ENCODE measurements at regions not wholly inside any gene's neighbourhood (a gene's known extent, or its start where the extent isn't known, plus 50 kb on each side); places are given as distances from the start of the nearest gene placed in this dataset.

DNA sequence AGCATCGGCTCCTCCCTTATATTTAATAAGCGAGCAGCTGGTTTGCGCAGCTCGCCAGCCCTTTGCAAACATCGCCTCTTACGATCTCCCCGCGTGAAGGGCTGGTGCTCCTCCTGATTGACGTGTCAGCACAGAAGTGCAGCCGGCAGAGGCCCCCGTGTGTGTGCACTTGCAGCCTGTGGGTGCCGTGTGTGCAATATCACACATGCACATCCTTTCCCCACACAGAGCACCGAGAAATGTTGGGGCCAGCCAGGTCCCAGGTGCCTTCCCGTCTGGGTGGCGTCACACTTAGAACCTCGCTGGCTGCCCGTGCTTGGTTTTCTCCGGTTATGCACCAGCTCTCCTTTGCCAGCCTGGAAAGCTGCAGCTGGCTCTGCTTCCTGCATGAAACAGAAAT lies 126.6 kb upstream of the AJAP1 start:
- H3K4me3 ChIP-seq (ENCODE audit: insufficient read length, low read depth), result no peak overlapping the region
- H3K9ac ChIP-seq (ENCODE audit: insufficient read length, low read depth), result no peak overlapping the region
- H3K36me3 ChIP-seq (ENCODE audit: insufficient read depth, insufficient read length, low read length), result no peaks in the 10 kb centered on the region
- DNase-seq (ENCODE audit: low read depth, low spot score), result no peak
- no peaks in the 10 kb centered on the region for H3K27me3 ChIP-seq (ENCODE audit: insufficient read depth, insufficient read length)
- TF ChIP-seq SUZ12 (IDR thresholded peaks at IDR 0.05; ENCODE audit: extremely low read depth, insufficient read depth, insufficient read length) (no peak), ZNF274 (IDR thresholded peaks at IDR 0.05; ENCODE audit: low read depth, low read length) (no peak), YY1 (IDR thresholded peaks at IDR 0.05; ENCODE audit: insufficient read depth, insufficient read length) (no peak)
- H3K9me3 ChIP-seq (ENCODE audit: insufficient read depth, low read length), result no peaks in the 10 kb centered on the region
- peaks cover 1% of the 10 kb centered on the region for H3K4me1 ChIP-seq (ENCODE audit: insufficient read depth, insufficient read length)

DNA sequence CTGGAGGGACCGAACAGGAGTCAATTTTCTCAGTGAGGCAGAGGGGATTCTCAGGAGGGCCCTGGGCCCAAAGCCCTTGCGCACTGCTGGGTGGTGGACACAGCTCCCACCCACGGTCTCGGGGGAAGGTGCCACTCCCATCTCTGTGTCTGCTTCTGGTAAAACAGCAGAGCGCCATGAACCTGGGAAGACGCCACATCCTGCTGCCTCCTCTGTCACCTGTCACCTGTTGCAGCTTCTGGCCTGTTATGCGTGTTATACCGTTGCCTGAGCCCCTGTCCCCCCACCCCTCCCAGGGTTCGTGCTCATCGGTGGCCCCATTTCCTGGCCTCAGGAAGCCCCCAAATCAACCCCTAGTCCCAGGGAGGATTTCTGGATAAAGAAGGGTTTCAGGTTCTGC lies 125.8 kb upstream of the AJAP1 start:
- DNase-seq (ENCODE audit: low read depth, low spot score), result no peak
- H3K9me3 ChIP-seq (ENCODE audit: insufficient read depth, low read length), result no peaks in the 10 kb centered on the region
- H3K9ac ChIP-seq (ENCODE audit: insufficient read length, low read depth), result no peak overlapping the region
- no peaks in the 10 kb centered on the region for H3K36me3 ChIP-seq (ENCODE audit: insufficient read depth, insufficient read length, low read length)
- no peak for TF ChIP-seq YY1 (IDR thresholded peaks at IDR 0.05; ENCODE audit: insufficient read depth, insufficient read length)
- no peak for TF ChIP-seq SUZ12 (IDR thresholded peaks at IDR 0.05; ENCODE audit: extremely low read depth, insufficient read depth, insufficient read length)
- no peak for TF ChIP-seq ZNF274 (IDR thresholded peaks at IDR 0.05; ENCODE audit: low read depth, low read length)
- no peaks in the 10 kb centered on the region for H3K27me3 ChIP-seq (ENCODE audit: insufficient read depth, insufficient read length)
- no peak overlapping the region for H3K4me3 ChIP-seq (ENCODE audit: insufficient read length, low read depth)
- peaks cover 1% of the 10 kb centered on the region for H3K4me1 ChIP-seq (ENCODE audit: insufficient read depth, insufficient read length)

DNA sequence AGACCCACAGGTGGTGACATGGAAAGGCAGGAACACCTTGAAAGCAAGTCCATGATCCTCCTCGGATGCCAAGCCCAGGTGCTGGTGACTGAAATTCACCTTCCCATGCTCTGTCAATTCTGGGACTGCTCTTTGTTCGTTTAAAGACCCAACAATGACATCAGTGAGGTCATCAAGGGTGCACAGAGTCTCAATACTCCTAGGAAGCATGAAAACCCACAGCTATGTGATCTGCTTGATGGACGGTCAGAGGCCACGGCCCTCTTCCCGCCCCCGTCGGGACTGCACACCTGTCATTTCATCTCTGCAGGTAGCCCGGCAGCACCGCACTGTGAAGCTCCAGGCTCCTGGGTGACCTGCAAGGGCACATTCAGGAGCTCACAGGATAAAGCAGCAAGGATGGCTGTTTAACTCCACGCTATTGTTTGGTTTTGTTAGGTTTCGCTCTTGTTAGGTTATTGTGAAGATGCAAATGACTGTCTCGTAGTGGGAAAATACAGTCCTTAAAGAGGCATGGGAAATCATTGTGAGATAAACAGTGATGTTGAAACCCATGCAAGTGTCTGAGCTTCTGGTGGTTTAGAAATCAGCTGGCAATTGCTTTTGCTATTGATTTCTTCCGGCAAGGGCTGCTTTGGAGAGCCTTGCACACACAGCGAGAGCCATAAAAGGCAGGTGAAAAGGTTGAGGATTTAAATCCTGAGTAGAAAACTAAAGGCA lies 124.8 kb upstream of the AJAP1 start:
- H3K4me1 ChIP-seq (ENCODE audit: insufficient read depth, insufficient read length), result no peaks in the 10 kb centered on the region
- no peak for TF ChIP-seq YY1 (IDR thresholded peaks at IDR 0.05; ENCODE audit: insufficient read depth, insufficient read length)
- no peaks in the 10 kb centered on the region for H3K36me3 ChIP-seq (ENCODE audit: insufficient read depth, insufficient read length, low read length)
- no peak overlapping the region for H3K4me3 ChIP-seq (ENCODE audit: insufficient read length, low read depth)
- DNase-seq (ENCODE audit: low read depth, low spot score), result no peak
- H3K9ac ChIP-seq (ENCODE audit: insufficient read length, low read depth), result no peak overlapping the region
- H3K27me3 ChIP-seq (ENCODE audit: insufficient read depth, insufficient read length), result no peaks in the 10 kb centered on the region
- H3K9me3 ChIP-seq (ENCODE audit: insufficient read depth, low read length), result no peaks in the 10 kb centered on the region

DNA sequence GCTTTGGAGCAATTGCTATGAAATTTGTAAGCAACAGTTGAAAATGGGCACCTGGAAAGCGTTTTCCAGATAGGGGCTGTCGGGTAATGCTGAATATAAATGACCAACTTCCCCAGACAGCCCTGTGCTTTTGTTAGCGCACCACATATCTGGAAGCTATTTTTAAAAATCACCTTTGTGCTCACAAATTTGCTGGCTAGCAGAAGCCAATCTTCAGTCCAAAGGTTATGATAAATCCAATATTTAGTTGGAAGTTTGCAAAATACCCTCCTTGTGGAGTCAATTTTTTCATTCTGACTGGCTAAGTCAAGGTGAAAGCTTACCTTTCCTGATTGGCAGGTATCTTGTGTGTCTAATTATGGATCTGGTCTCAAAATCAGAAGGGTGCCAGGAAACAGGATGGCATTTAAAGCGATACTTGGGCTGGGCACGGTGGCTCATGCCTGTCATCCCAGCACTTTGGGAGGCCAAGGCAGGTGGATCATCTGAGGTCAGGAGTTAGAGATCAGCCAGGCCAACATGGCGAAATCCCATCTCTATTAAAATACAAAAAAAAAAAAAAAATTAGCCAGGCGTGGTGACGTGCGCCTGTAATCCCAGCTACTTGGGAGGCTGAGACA lies 124.1 kb upstream of the AJAP1 start:
- no peak overlapping the region for H3K9ac ChIP-seq (ENCODE audit: insufficient read length, low read depth)
- H3K36me3 ChIP-seq (ENCODE audit: insufficient read depth, insufficient read length, low read length), result no peaks in the 10 kb centered on the region
- TF ChIP-seq YY1 (IDR thresholded peaks at IDR 0.05; ENCODE audit: insufficient read depth, insufficient read length) (no peak), SUZ12 (IDR thresholded peaks at IDR 0.05; ENCODE audit: extremely low read depth, insufficient read depth, insufficient read length) (no peak), ZNF274 (IDR thresholded peaks at IDR 0.05; ENCODE audit: low read depth, low read length) (no peak)
- no peaks in the 10 kb centered on the region for H3K4me1 ChIP-seq (ENCODE audit: insufficient read depth, insufficient read length)
- no peaks in the 10 kb centered on the region for H3K9me3 ChIP-seq (ENCODE audit: insufficient read depth, low read length)
- DNase-seq (ENCODE audit: low read depth, low spot score), result no peak
- no peak overlapping the region for H3K4me3 ChIP-seq (ENCODE audit: insufficient read length, low read depth)
- no peaks in the 10 kb centered on the region for H3K27me3 ChIP-seq (ENCODE audit: insufficient read depth, insufficient read length)

DNA sequence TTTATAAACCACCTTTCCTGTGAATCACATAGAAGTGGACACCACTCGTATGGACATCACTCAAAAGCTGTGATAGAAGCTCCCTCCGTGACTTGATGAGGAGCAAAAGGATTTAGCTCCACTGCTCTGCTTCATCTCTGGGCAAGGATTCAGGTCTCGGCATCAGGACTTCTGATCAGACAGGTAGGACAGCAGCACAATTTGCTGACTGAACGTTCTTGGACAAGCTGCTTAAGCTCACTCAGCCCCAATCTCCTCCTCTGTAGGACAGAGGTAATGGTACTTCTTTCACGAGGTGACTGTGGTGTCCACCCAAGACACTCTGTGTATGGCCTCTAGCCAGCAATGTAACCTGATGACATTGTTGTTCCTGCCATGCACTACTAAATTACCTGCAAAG lies 122.6 kb upstream of the AJAP1 start:
- peaks cover 7% of the 10 kb centered on the region; the same call in 1 of the 2 replicates for H3K9me3 ChIP-seq (ENCODE audit: insufficient read depth, low read length)
- no peak overlapping the region for H3K4me3 ChIP-seq (ENCODE audit: insufficient read length, low read depth)
- no peaks in the 10 kb centered on the region for H3K27me3 ChIP-seq (ENCODE audit: insufficient read depth, insufficient read length)
- DNase-seq (ENCODE audit: low read depth, low spot score), result no peak
- no peaks in the 10 kb centered on the region for H3K4me1 ChIP-seq (ENCODE audit: insufficient read depth, insufficient read length)
- H3K36me3 ChIP-seq (ENCODE audit: insufficient read depth, insufficient read length, low read length), result no peaks in the 10 kb centered on the region
- TF ChIP-seq SUZ12 (IDR thresholded peaks at IDR 0.05; ENCODE audit: extremely low read depth, insufficient read depth, insufficient read length) (no peak), ZNF274 (IDR thresholded peaks at IDR 0.05; ENCODE audit: low read depth, low read length) (no peak), YY1 (IDR thresholded peaks at IDR 0.05; ENCODE audit: insufficient read depth, insufficient read length) (no peak)
- H3K9ac ChIP-seq (ENCODE audit: insufficient read length, low read depth), result no peak overlapping the region

DNA sequence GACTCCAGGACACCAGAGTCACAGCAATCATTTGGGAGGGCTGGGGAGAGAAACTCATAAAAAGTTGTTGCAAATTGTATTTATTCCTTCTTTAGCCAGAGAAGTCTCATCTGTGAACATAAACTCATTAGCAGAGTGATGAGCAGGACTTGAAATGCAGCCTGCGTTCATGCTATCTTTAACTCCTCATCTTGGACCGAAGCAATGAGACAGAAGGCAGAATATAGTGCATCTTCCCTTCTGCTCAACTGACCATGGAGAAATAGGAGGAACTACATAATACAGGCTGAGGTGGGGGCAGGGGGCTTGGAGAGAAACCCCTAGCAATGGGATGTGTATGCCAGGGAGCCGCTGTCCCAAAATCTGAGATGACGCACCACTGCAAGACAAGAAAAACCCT lies 121.8 kb upstream of the AJAP1 start:
- TF ChIP-seq YY1 (IDR thresholded peaks at IDR 0.05; ENCODE audit: insufficient read depth, insufficient read length) (no peak), SUZ12 (IDR thresholded peaks at IDR 0.05; ENCODE audit: extremely low read depth, insufficient read depth, insufficient read length) (no peak), ZNF274 (IDR thresholded peaks at IDR 0.05; ENCODE audit: low read depth, low read length) (no peak)

DNA sequence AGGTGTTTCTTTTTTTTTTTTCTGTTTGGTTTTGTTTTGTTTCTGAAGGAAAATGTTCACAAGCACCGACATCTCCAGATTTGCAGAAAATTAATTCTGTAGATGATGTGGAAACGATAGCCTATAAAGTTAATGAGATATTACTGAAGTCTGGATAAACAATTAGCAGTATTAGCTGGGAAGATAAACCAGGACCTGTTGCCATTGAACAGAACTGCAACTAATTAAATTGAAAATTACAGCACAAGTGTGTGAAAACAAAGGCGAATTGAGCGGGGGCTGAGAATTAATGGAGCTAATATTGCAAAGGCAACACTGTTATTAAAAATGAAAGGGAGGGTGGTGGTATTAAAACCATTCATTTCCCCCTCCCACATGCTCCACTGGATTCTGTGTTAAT lies 107.5 kb upstream of the AJAP1 start:
- Histone ChIP-seq H3K4me1 (ENCODE audit: insufficient read depth, insufficient read length) (no peaks in the 10 kb centered on the region), H3K9ac (ENCODE audit: insufficient read length, low read depth) (no peak overlapping the region), H3K9me3 (ENCODE audit: insufficient read depth, low read length) (no peaks in the 10 kb centered on the region), H3K4me3 (ENCODE audit: insufficient read length, low read depth) (no peak overlapping the region), H3K36me3 (ENCODE audit: insufficient read depth, insufficient read length, low read length) (no peaks in the 10 kb centered on the region), H3K27me3 (ENCODE audit: insufficient read depth, insufficient read length) (no peaks in the 10 kb centered on the region)
- DNase-seq (ENCODE audit: low read depth, low spot score), result no peak
- TF ChIP-seq YY1 (IDR thresholded peaks at IDR 0.05; ENCODE audit: insufficient read depth, insufficient read length), result no peak
- no peak for TF ChIP-seq SUZ12 (IDR thresholded peaks at IDR 0.05; ENCODE audit: extremely low read depth, insufficient read depth, insufficient read length)
- TF ChIP-seq ZNF274 (IDR thresholded peaks at IDR 0.05; ENCODE audit: low read depth, low read length), result no peak

More for the DNA sequence above, 121.8 kb upstream of the AJAP1 start:
- Histone ChIP-seq H3K36me3 (ENCODE audit: insufficient read depth, insufficient read length, low read length) (no peaks in the 10 kb centered on the region), H3K27me3 (ENCODE audit: insufficient read depth, insufficient read length) (no peaks in the 10 kb centered on the region), H3K9me3 (ENCODE audit: insufficient read depth, low read length) (peaks cover 7% of the 10 kb centered on the region; the same call in 1 of the 2 replicates), H3K4me1 (ENCODE audit: insufficient read depth, insufficient read length) (no peaks in the 10 kb centered on the region), H3K9ac (ENCODE audit: insufficient read length, low read depth) (no peak overlapping the region), H3K4me3 (ENCODE audit: insufficient read length, low read depth) (no peak overlapping the region)
- DNase-seq (ENCODE audit: low read depth, low spot score), result no peak

Data from NT2/D1 (cell line).